ENCODE measurements at regions not wholly inside any gene's neighbourhood (a gene's known extent, or its start where the extent isn't known, plus 50 kb on each side); places are given as distances from the start of the nearest gene placed in this dataset.

- DNase-seq (no peak), ATAC-seq (no peak)
- no peak overlapping the region for H3K27ac ChIP-seq
- H3K9me3 ChIP-seq, result no peaks in the 10 kb centered on the region
- TF ChIP-seq POLR2A (IDR thresholded peaks at IDR 0.05), result no peak
- no peak for TF ChIP-seq CTCF (IDR thresholded peaks at IDR 0.05)
- H3K4me1 ChIP-seq, result no peaks in the 10 kb centered on the region
- peaks cover 0 to 16% (median 3%) of the 10 kb centered on the region in 9 donors for H3K27me3 ChIP-seq
- intact Hi-C loops (cut with DNase I), result no loop called here
- no peak overlapping the region for H3K4me3 ChIP-seq
- no peaks in the 10 kb centered on the region for H3K36me3 ChIP-seq
These were observed 144.0 kb upstream of the MYRIP start for GRCh38 chr3:39665441-39665840.

- TF ChIP-seq CTCF (IDR thresholded peaks at IDR 0.05) (peak; percentile 32 to 60 (median 45)), POLR2A (IDR thresholded peaks at IDR 0.05) (no peak)
- intact Hi-C loops (cut with DNase I), result loop anchor here in 1 of 10 donors (2.0 kb wide), 1 partner anchor 510 kb away; no protein-coding TSS in a partner anchor
- Histone ChIP-seq H3K27ac (no peak overlapping the region), H3K9me3 (no peaks in the 10 kb centered on the region), H3K4me1 (no peaks in the 10 kb centered on the region), H3K36me3 (no peaks in the 10 kb centered on the region), H3K4me3 (no peak overlapping the region), H3K27me3 (peaks cover 0 to 16% (median 3%) of the 10 kb centered on the region in 9 donors)
- peak in 1 of 4 donors; percentile 49 for ATAC-seq
- WGBS, 4 donors, result 14 to 19% (median 16%) methylated on average over 5 of the region's 5 CpGs
- no peak for DNase-seq
These were observed 141.0 kb upstream of the MYRIP start for GRCh38 chr3:39668420-39668819.

GRCh38 chr3:39671116-39671515 lies 138.3 kb upstream of the MYRIP start:
- no peaks in the 10 kb centered on the region for H3K36me3 ChIP-seq
- H3K9me3 ChIP-seq, result peaks cover 0 to 8% (median 0%) of the 10 kb centered on the region in 12 donors
- no peak overlapping the region for H3K27ac ChIP-seq
- ATAC-seq (no peak), DNase-seq (no peak)
- H3K27me3 ChIP-seq, result peaks cover 0 to 7% (median 1%) of the 10 kb centered on the region in 9 donors
- no peak overlapping the region for H3K4me3 ChIP-seq
- 85 to 91% (median 87%) methylated on average over 4 of the region's 4 CpGs for WGBS, 4 donors
- no peaks in the 10 kb centered on the region for H3K4me1 ChIP-seq
- intact Hi-C loops (cut with DNase I), result no loop called here
- TF ChIP-seq CTCF (IDR thresholded peaks at IDR 0.05) (no peak), POLR2A (IDR thresholded peaks at IDR 0.05) (no peak)

GRCh38 chr3:39671600-39671999 lies 137.8 kb upstream of the MYRIP start:
- Histone ChIP-seq H3K4me3 (no peak overlapping the region), H3K27ac (no peak overlapping the region), H3K9me3 (peaks cover 0 to 8% (median 0%) of the 10 kb centered on the region in 12 donors), H3K4me1 (no peaks in the 10 kb centered on the region), H3K36me3 (no peaks in the 10 kb centered on the region), H3K27me3 (peaks cover 0 to 7% (median 0%) of the 10 kb centered on the region in 9 donors)
- DNase-seq, result no peak
- 37 to 53% (median 47%) methylated on average over 2 of the region's 2 CpGs for WGBS, 4 donors
- no peak for ATAC-seq
- TF ChIP-seq CTCF (IDR thresholded peaks at IDR 0.05) (no peak), POLR2A (IDR thresholded peaks at IDR 0.05) (no peak)
- intact Hi-C loops (cut with DNase I), result no loop called here

Measured in heart left ventricle (tissue), 16 donors.